ENCODE measurements at regions not wholly inside any gene's neighbourhood (a gene's known extent, or its start where the extent isn't known, plus 50 kb on each side); places are given as distances from the start of the nearest gene placed in this dataset.
"Not testable (repeated sequence)": the region's sequence is repeated elsewhere in the genome, so short reads cannot be mapped to it uniquely, and the experiment has no call there.

DNA sequence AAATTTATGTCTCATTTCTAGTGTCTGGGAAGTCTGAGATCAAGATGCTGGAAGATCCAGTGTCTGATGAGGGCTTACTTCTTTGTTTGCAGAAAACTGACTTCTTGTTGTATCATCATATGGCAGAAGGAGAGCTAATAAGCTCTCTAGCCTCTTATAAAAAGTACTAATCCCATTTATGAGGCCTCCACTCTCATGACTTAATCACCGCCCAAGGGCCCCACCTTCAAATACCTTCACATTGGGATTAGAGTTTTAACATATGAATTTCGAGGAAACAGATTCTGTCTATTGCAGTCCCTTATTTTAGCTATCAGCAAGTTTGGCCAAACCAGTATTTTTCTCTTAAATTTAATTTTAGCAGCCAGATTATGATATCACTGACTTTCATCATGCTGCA lies 150.2 kb upstream of the TMPRSS15 start:
- no peaks in the 10 kb centered on the region for H3K36me3 ChIP-seq
- H3K4me3 ChIP-seq = no peak overlapping the region
- H3K9me3 ChIP-seq = no peaks in the 10 kb centered on the region
- intact Hi-C loops (cut with DNase I) = no loop called here
- DNase-seq (ENCODE audit: extremely low spot score) = no peak
- no peaks in the 10 kb centered on the region for H3K4me1 ChIP-seq
- H3K27ac ChIP-seq (replicated peaks in 1 of 4) = no peak overlapping the region
- 82% methylated on average over 2 of the region's 2 CpGs for WGBS
- TF ChIP-seq, protein P1, sequence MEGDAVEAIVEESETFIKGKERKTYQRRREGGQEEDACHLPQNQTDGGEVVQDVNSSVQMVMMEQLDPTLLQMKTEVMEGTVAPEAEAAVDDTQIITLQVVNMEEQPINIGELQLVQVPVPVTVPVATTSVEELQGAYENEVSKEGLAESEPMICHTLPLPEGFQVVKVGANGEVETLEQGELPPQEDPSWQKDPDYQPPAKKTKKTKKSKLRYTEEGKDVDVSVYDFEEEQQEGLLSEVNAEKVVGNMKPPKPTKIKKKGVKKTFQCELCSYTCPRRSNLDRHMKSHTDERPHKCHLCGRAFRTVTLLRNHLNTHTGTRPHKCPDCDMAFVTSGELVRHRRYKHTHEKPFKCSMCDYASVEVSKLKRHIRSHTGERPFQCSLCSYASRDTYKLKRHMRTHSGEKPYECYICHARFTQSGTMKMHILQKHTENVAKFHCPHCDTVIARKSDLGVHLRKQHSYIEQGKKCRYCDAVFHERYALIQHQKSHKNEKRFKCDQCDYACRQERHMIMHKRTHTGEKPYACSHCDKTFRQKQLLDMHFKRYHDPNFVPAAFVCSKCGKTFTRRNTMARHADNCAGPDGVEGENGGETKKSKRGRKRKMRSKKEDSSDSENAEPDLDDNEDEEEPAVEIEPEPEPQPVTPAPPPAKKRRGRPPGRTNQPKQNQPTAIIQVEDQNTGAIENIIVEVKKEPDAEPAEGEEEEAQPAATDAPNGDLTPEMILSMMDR (IDR thresholded peaks at IDR 0.05) = no peak
- TF ChIP-seq POLR2AphosphoS5 (IDR thresholded peaks at IDR 0.05) (no peak), EP300 (IDR thresholded peaks at IDR 0.05) (no peak), POLR2A (IDR thresholded peaks at IDR 0.05; ENCODE audit: low read depth) (no peak)
- no peaks in the 10 kb centered on the region for H3K27me3 ChIP-seq

DNA sequence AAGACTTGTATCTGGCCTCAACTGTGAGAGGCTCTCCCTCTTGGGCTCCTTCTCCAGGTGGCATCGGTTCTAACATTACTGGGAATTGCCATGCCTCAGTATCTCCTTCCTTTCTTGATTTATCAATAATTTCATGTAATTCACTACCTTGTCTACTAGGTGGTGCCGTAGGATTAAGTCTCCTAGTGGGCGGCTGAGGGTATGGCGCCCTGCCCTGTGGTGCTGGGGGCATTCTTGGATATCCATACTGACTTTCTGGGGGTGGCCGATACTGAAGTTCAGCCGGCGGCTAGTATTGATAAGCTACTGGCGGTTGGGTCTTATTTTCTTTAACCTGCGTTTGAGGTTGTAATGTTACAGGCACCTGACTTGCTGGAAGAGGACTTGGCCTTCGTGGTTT lies 164.2 kb upstream of the TMPRSS15 start:
- H3K27me3 ChIP-seq; H3K4me1 ChIP-seq; H3K9me3 ChIP-seq; DNase-seq (ENCODE audit: extremely low spot score); H3K27ac ChIP-seq (replicated peaks in 1 of 4); H3K36me3 ChIP-seq; intact Hi-C loops (cut with DNase I); H3K4me3 ChIP-seq: not testable (repeated sequence)
- 87% methylated on average over 10 of the region's 10 CpGs for WGBS

DNA sequence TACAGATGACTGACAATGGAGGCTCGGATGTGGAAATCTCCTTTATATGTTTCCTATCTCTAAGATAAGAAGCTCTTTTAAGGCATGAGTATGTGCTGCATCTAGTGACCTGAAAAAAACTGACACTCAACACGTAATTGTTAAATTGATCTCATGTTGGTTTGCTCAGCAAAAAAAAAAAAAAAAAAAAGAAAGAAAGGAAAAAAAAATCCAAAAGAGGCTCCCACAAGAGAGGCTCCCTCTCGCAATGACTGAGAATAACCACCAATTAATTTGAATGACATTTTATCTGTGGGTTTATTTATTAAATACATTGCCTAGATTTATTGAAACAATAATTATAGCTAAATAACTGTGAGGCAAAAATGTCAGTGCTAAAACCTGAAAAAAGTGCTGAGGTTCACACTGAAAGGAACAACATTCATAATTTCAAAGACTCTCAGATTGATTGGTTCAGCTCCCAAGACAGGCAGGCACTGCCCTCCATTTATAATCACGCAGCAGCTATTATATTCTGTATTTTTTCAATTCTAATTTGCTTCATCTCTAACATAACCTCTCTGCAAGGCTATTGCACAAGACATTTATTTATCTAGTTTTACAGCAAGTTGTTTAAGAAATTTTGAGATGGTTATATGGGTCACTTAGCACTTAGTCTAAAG lies 184.5 kb upstream of the TMPRSS15 start:
- 73% methylated on average over 4 of the region's 4 CpGs for WGBS
- no peak for DNase-seq (ENCODE audit: extremely low spot score)
- intact Hi-C loops (cut with DNase I) = no loop called here
- Histone ChIP-seq H3K4me3 (no peak overlapping the region), H3K27me3 (no peaks in the 10 kb centered on the region), H3K4me1 (no peaks in the 10 kb centered on the region), H3K36me3 (no peaks in the 10 kb centered on the region), H3K9me3 (no peaks in the 10 kb centered on the region), H3K27ac (replicated peaks in 1 of 4) (no peak overlapping the region)
- no peak for TF ChIP-seq EP300 (IDR thresholded peaks at IDR 0.05)
- TF ChIP-seq POLR2A (IDR thresholded peaks at IDR 0.05; ENCODE audit: low read depth) = no peak
- no peak for TF ChIP-seq POLR2AphosphoS5 (IDR thresholded peaks at IDR 0.05)
- TF ChIP-seq, protein P1 (IDR thresholded peaks at IDR 0.05) = no peak

DNA sequence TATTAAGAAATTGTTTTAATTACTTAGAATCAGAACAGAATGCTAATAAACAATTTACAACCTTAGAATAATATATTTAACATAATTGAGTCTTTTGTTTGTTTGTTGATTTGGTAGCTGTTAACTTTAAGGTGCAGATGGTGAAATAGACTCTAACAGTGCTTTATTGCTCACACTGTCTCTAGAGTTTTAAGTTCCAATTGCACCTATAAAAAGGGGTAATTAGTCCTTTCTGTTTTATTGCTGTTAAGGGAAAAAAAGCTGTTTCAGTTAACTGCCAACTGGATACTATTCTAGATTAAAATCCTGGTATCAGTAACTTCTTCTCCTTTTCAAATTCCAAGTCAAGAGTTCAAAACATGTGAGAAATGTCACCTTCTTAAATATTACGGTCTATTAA lies 197.6 kb upstream of the TMPRSS15 start:
- Histone ChIP-seq H3K27ac (replicated peaks in 1 of 4) (no peak overlapping the region), H3K4me1 (no peaks in the 10 kb centered on the region), H3K9me3 (no peaks in the 10 kb centered on the region), H3K4me3 (no peak overlapping the region), H3K36me3 (no peaks in the 10 kb centered on the region), H3K27me3 (no peaks in the 10 kb centered on the region)
- TF ChIP-seq POLR2A (IDR thresholded peaks at IDR 0.05; ENCODE audit: low read depth) (no peak), EP300 (IDR thresholded peaks at IDR 0.05) (no peak), POLR2AphosphoS5 (IDR thresholded peaks at IDR 0.05) (no peak)
- TF ChIP-seq, protein P1 (IDR thresholded peaks at IDR 0.05) = no peak
- intact Hi-C loops (cut with DNase I) = no loop called here
- WGBS = 88% methylated on average over 1 of the region's 1 CpG
- no peak for DNase-seq (ENCODE audit: extremely low spot score)

DNA sequence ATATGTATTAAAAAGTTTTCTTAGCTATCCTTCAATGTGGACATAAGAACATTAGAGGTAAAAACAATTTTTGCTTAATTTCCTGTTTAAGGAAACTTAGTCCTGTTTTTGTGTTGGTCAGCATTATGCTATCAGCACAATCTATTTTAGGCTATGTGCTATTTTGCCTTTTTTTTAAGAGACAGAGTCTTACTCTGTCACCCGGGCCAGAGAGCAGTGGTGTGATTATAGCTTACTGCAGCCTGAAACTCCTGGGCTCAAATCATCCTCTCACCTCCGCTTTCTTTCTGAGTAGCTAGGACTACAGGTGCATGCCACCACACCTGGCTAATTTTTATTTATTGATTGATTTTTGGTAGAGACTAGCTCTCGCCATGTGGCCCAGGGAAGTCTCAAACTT lies 199.1 kb upstream of the TMPRSS15 start:
- WGBS = 71% methylated on average over 3 of the region's 3 CpGs
- intact Hi-C loops (cut with DNase I) = no loop called here
- H3K9me3 ChIP-seq = no peaks in the 10 kb centered on the region
- no peak overlapping the region for H3K4me3 ChIP-seq
- no peak for DNase-seq (ENCODE audit: extremely low spot score)
- H3K27ac ChIP-seq (replicated peaks in 1 of 4) = no peak overlapping the region
- no peaks in the 10 kb centered on the region for H3K36me3 ChIP-seq
- no peaks in the 10 kb centered on the region for H3K4me1 ChIP-seq
- H3K27me3 ChIP-seq = no peaks in the 10 kb centered on the region
- no peak for TF ChIP-seq EP300 (IDR thresholded peaks at IDR 0.05)
- TF ChIP-seq POLR2A (IDR thresholded peaks at IDR 0.05; ENCODE audit: low read depth) = no peak
- no peak for TF ChIP-seq POLR2AphosphoS5 (IDR thresholded peaks at IDR 0.05)
- TF ChIP-seq, protein P1 (IDR thresholded peaks at IDR 0.05) = no peak
